SW480 (cell line): ENCODE measurements at regions not wholly inside any gene's neighbourhood (a gene's known extent, or its start where the extent isn't known, plus 50 kb on each side); places are given as distances from the start of the nearest gene placed in this dataset.
A peak's percentile ranks its signal among the peaks of the same experiment; 100 is the strongest.

Experiments used
- DNase-seq: peaks from one replicate; pipeline ENCODE4 v3.0.0-alpha.2; 2016; ENCODE audit warnings: low spot score

- no peak for DNase-seq
Observed at GRCh38 chr6:122524056-122524455, 52.4 kb upstream of the SERINC1 start.

DNA sequence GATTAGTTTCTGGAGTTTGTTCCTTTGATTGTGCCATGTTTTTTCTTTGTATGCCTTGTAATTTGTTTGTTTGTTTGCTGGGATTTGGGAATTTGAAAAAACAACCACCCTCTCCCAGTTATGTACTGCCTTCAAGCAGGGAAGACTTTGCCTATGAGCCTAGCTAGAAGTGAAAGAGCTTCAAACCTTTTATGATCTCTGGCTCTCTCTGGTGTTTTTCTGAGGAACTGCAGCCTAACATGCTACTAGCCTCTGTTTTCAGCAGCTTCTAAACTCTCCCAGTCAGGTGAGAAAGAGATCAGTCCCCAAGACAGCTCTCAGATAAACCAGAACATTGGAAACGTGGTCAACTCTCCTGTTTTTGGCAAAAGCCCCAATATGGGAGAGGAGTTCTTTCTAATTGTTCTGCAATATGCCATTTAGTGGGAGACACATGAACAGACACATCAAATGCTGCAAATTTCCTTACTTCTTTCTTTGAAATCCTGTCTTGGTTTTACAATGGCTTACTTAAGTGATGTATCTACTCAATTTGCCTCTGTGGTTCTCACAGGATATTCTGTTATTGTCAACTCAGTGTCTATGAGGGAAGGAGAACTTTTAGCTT is 58.9 kb upstream of the SERINC1 start:
- DNase-seq = peak; percentile 69

GRCh38 chr6:122548281-122548680 is 61.9 kb upstream of the PKIB start:
- DNase-seq = no peak

DNA sequence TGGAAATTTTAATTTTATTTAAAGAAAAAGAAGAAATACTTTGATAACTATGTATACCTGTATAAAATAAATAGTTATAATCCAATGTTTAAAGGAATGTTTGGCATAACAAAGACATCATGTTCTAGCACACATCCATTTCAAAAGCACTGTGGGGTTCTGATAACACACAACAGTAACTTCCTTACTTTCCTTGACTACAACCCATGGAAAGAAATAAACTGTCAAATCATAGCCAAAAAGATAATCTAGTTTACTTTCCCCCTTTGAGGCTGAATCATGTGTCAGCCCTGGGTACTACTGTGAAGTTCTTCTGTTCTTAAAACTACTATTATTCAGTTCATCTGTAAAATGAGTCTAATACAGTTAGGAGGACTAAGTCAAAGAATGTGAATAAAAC is 61.4 kb upstream of the PKIB start:
- no peak for DNase-seq

DNA sequence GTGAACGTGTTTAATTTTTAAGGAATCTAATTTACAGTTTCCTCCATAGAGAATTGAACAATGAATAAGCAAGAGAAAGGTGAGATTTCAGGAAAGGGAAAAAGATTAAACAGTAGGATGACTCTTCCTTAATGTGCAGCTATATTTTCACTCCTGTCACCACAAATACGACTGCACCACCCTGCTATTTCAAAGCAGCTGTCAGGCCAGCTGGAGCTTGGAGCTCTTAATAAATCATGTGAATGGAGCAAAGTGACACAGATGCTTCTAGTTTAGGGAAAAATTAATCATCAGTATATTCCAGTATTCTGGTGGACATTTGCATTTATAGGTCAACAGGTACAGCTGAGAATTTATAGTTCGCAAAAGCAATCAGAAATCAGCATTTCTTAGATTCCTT is 56.5 kb upstream of the PKIB start:
- no peak for DNase-seq

DNA sequence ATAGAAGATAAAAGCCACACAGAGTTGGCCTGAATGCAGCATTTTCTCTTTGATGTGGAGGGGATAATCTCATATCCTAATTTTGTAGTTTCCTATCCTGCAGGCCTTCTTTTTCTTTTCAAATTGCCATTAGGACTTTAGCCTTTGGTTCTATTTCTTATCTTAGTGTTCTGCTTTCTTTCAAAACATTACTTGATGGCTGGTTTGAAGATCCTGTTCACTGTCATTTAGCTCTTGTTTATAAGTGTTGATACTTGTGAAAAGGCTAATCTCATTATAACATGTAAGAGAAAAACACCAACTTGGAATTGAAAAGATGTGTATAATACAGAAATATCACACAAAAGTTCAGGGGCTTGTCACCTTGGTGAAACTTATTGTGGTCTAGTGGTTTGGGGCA is 54.6 kb upstream of the PKIB start:
- DNase-seq = no peak

GRCh38 chr6:122558080-122558479 is 52.1 kb upstream of the PKIB start:
- DNase-seq = no peak
